Neural progenitor cell (in vitro differentiated cells): ENCODE measurements at regions not wholly inside any gene's neighbourhood (a gene's known extent, or its start where the extent isn't known, plus 50 kb on each side); places are given as distances from the start of the nearest gene placed in this dataset.

Experiments used
- CTCF ChIP-seq: fragments of 200-600 bp; sonication (generic); IDR thresholded peaks from 2 replicates; pipeline ENCODE4 v1.5.1; 2017; ENCODE audit warnings: antibody characterized with exemption, mild to moderate bottlenecking
- EZH2 ChIP-seq: fragments of 200-600 bp; sonication (generic); IDR thresholded peaks from 2 replicates; pipeline ENCODE4 v1.6.1; 2017; ENCODE audit warnings: antibody characterized with exemption, mild to moderate bottlenecking, moderate library complexity
- EZH2phosphoT487 ChIP-seq: fragments of 200-600 bp; sonication (generic); IDR thresholded peaks from 2 replicates; pipeline ENCODE4 v1.6.1; 2017; ENCODE audit warnings: antibody characterized with exemption

GRCh38 chr4:180951312-180951711, 1291.9 kb upstream of the TENM3 start:
- TF ChIP-seq CTCF (no peak), EZH2 (no peak), EZH2phosphoT487 (no peak)
